GM12875 (cell line): ENCODE measurements at regions not wholly inside any gene's neighbourhood (a gene's known extent, or its start where the extent isn't known, plus 50 kb on each side); places are given as distances from the start of the nearest gene placed in this dataset.

Source experiments
- H3K4me3 ChIP-seq: one replicate; pipeline ENCODE4 v1.5.1; 2011; ENCODE audit warnings: low read depth, low read length, control low read depth
- TF ChIP-seq, protein P1 (sequence below): IDR thresholded peaks from 2 replicates; pipeline ENCODE4 v1.5.1; 2011; ENCODE audit warnings: low read depth, mild to moderate bottlenecking, control low read depth, inconsistent platforms, low read length, moderate library complexity, borderline replicate concordance; ENCODE audit not compliant: insufficient read depth

DNA sequence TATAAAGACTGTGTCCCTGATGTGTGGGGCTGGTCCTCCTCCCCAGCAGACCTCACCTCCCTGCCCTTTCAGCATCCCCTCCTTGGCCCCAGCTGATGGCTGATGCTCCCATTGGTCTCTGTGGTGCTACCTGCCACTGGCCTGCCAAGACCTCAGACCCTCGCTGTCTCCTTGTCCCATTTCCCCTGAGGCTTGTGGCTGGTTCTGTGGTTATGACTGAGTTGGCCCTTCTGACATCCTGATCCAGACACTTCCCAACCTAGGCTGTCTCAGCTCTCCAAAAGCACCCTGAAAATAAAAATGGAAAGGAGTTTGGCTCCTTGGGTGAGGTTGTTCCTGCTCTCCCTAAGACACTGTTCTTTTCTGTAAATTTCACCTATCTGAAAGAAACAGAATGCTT, 214.2 kb downstream of the RPS24 start:
- H3K4me3 ChIP-seq: no peak overlapping the region
- TF ChIP-seq, protein P1, sequence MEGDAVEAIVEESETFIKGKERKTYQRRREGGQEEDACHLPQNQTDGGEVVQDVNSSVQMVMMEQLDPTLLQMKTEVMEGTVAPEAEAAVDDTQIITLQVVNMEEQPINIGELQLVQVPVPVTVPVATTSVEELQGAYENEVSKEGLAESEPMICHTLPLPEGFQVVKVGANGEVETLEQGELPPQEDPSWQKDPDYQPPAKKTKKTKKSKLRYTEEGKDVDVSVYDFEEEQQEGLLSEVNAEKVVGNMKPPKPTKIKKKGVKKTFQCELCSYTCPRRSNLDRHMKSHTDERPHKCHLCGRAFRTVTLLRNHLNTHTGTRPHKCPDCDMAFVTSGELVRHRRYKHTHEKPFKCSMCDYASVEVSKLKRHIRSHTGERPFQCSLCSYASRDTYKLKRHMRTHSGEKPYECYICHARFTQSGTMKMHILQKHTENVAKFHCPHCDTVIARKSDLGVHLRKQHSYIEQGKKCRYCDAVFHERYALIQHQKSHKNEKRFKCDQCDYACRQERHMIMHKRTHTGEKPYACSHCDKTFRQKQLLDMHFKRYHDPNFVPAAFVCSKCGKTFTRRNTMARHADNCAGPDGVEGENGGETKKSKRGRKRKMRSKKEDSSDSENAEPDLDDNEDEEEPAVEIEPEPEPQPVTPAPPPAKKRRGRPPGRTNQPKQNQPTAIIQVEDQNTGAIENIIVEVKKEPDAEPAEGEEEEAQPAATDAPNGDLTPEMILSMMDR: no peak

GRCh38 chr10:78248651-78249464, 215.2 kb downstream of the RPS24 start:
- TF ChIP-seq, protein P1: no peak
- no peak overlapping the region for H3K4me3 ChIP-seq

- H3K4me3 ChIP-seq: no peak overlapping the region
- TF ChIP-seq, protein P1: no peak
These were observed 216.0 kb downstream of the RPS24 start for GRCh38 chr10:78249690-78250089.

GRCh38 chr10:78250313-78251015, 216.8 kb downstream of the RPS24 start:
- H3K4me3 ChIP-seq: no peak overlapping the region
- TF ChIP-seq, protein P1: no peak

GRCh38 chr10:78251016-78251385, 217.3 kb downstream of the RPS24 start:
- no peak overlapping the region for H3K4me3 ChIP-seq
- TF ChIP-seq, protein P1: no peak

GRCh38 chr10:78252286-78252685, 218.6 kb downstream of the RPS24 start:
- H3K4me3 ChIP-seq: no peak overlapping the region
- TF ChIP-seq, protein P1: no peak

DNA sequence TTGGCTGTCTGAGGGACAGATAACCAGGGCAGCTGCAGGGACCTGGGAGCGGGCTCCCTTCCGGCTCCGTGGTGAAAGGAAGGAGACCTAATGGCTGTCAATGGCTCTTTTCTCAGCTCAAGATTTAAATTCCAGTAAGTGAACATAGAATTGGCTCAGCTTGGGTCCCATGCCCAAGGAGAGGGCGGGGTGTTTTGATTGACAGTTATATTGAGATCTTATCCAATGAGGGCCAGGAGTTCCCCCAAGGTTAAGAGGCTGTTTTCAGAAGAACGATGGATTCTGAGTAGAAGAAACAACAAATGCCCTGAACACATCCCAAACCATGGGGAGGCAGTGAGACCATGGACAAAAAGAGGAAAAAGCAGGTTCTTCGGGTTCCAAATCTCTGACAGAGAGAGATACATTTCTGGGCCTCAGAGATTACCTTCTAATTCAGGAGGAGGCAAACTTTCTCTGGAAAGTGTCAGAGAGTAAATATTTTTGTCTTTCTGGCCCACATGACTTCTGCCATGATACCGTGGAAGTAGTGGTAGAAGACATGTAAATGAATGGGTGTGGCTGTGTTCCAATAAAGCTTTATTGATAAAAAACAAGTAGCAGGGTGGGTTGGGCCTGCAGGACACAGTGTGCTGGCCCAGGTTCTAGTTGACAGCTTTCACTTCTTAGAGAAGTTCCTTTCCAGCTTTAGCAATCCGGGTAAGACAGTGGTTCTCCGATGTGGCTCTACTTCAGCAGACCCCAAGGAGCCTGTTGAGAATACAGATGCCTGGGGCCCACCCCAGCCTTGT, 219.6 kb downstream of the RPS24 start:
- H3K4me3 ChIP-seq: no peak overlapping the region
- TF ChIP-seq, protein P1: no peak
